Liver (tissue), 8 donors: ENCODE measurements at regions not wholly inside any gene's neighbourhood (a gene's known extent, or its start where the extent isn't known, plus 50 kb on each side); places are given as distances from the start of the nearest gene placed in this dataset.

Experiments used
- DNase-seq: peaks from one replicate; pipeline ENCODE4 v3.0.0-alpha.2; 2017; ENCODE audit warnings: low spot score
- H3K27ac ChIP-seq, 2 donors: one replicate each; pipeline ENCODE4 v1.7.0; 2013; ENCODE audit warnings: inconsistent platforms in 2 of 2, low read length in 2 of 2, control low read depth in 1 of 2, low read depth in 1 of 2, mild to moderate bottlenecking in 1 of 2
- H3K27me3 ChIP-seq, 4 donors: one replicate each; pipeline versions ENCODE4 v1.6.1 to v1.7.0; 2013; ENCODE audit warnings: low read length in 3 of 4, inconsistent platforms in 1 of 4, mild to moderate bottlenecking in 1 of 4, moderate library complexity in 1 of 4; ENCODE audit not compliant: control insufficient read depth in 4 of 4, insufficient read depth in 4 of 4
- H3K36me3 ChIP-seq, 4 donors: one replicate each; pipeline versions ENCODE4 v1.6.1 to v1.7.0; 2013; ENCODE audit warnings: low read length in 3 of 4, mild to moderate bottlenecking in 3 of 4, low read depth in 1 of 4, moderate library complexity in 1 of 4; ENCODE audit not compliant: control insufficient read depth in 4 of 4, insufficient read depth in 3 of 4
- H3K4me1 ChIP-seq, 4 donors: one replicate each; pipeline versions ENCODE4 v1.6.1 to v1.7.0; 2013; ENCODE audit warnings: low read length in 3 of 4, mild to moderate bottlenecking in 3 of 4, moderate library complexity in 1 of 4; ENCODE audit not compliant: control insufficient read depth in 4 of 4, insufficient read depth in 4 of 4
- H3K4me3 ChIP-seq, 3 donors: one replicate each; pipeline versions ENCODE4 v1.6.1 to v1.7.0; 2013; ENCODE audit warnings: low read length in 3 of 3, control low read depth in 1 of 3, low read depth in 1 of 3, mild to moderate bottlenecking in 1 of 3
- H3K9ac ChIP-seq, 2 donors: one replicate each; pipeline ENCODE4 v1.7.0; 2013; ENCODE audit warnings: low read length in 2 of 2, mild to moderate bottlenecking in 2 of 2, moderate library complexity in 2 of 2, control low read depth in 1 of 2, low read depth in 1 of 2
- H3K9me3 ChIP-seq, 4 donors: one replicate each; pipeline versions ENCODE4 v1.6.1 to v1.7.0; 2013; ENCODE audit warnings: low read length in 3 of 4; ENCODE audit not compliant: control insufficient read depth in 4 of 4
- CTCF ChIP-seq: fragments of 150-350 bp; IDR thresholded peaks from 2 replicates; pipeline ENCODE4 v1.5.1; 2017; ENCODE audit warnings: improper control_type of control experiment, low read depth, low read length; ENCODE audit not compliant: missing input control
- EGR1 ChIP-seq, 2 donors: IDR thresholded peaks; 2 replicates each; pipeline ENCODE4 v1.6.1; 2016 to 2018; ENCODE audit warnings: antibody characterized with exemption in 2 of 2, low read depth in 2 of 2
- FOXA1 ChIP-seq: IDR thresholded peaks from 2 replicates; pipeline ENCODE4 v1.6.1; 2016; ENCODE audit warnings: antibody characterized with exemption
- FOXA2 ChIP-seq: IDR thresholded peaks from 2 replicates; pipeline ENCODE4 v1.6.1; 2016; ENCODE audit warnings: antibody characterized with exemption
- GABPA ChIP-seq, 2 donors: IDR thresholded peaks in 1 of 2; conservative IDR thresholded peaks in 1 of 2; 2 replicates each; pipeline ENCODE4 v1.6.1; 2016; ENCODE audit warnings: antibody characterized with exemption in 2 of 2, mild to moderate bottlenecking in 1 of 2, moderate library complexity in 1 of 2
- HNF4A ChIP-seq, 2 donors: conservative IDR thresholded peaks; 2 replicates each; pipeline ENCODE4 v1.6.1; 2016; ENCODE audit warnings: antibody characterized with exemption in 2 of 2, mild to moderate bottlenecking in 2 of 2
- HNF4G ChIP-seq: IDR thresholded peaks from 2 replicates; pipeline ENCODE4 v1.6.1; 2016; ENCODE audit warnings: antibody characterized with exemption
- NR2F2 ChIP-seq: IDR thresholded peaks from 2 replicates; pipeline ENCODE4 v1.6.1; 2016; ENCODE audit warnings: antibody characterized with exemption
- RXRA ChIP-seq, 2 donors: IDR thresholded peaks; 2 replicates each; pipeline ENCODE4 v1.6.1; 2017 to 2018; ENCODE audit warnings: antibody characterized with exemption in 2 of 2, mild to moderate bottlenecking in 1 of 2
- SP1 ChIP-seq: IDR thresholded peaks from 2 replicates; pipeline ENCODE4 v1.6.1; 2018; ENCODE audit warnings: antibody characterized with exemption, mild to moderate bottlenecking
- TAF1 ChIP-seq: conservative IDR thresholded peaks from 2 replicates; pipeline ENCODE4 v1.6.1; 2016; ENCODE audit warnings: antibody characterized with exemption, mild to moderate bottlenecking
- YY1 ChIP-seq: IDR thresholded peaks from 2 replicates; pipeline ENCODE4 v1.6.1; 2016; ENCODE audit warnings: antibody characterized with exemption, mild to moderate bottlenecking
- ZBTB33 ChIP-seq: IDR thresholded peaks from 2 replicates; pipeline ENCODE4 v1.6.1; 2016; ENCODE audit warnings: antibody characterized with exemption
- WGBS: extraction: QIAGEN DNeasy Blood & Tissue Kit; methylation state at CpG from one replicate; pipeline ENCODE4 v1.1.7; 2013; 5-methylcytosine and 5-hydroxymethylcytosine counted together
- TF ChIP-seq, protein P1 (sequence below): IDR thresholded peaks from 2 replicates; pipeline ENCODE4 v1.6.1; 2016; ENCODE audit warnings: antibody characterized with exemption
- TF ChIP-seq, protein P2 (sequence below): IDR thresholded peaks from 2 replicates; pipeline ENCODE4 v1.6.1; 2016; ENCODE audit warnings: antibody characterized with exemption
- donor health status: healthy.
- donor health status: healthy.
- donor health status: healthy.
- donor health status: healthy.
- donor health status: healthy.

GRCh38 chr3:164208048-164208447 lies 870.2 kb downstream of the SI start:
- DNase-seq, result no peak
- H3K9me3 ChIP-seq, result no peaks in the 10 kb centered on the region
- no peaks in the 10 kb centered on the region for H3K36me3 ChIP-seq
- no peaks in the 10 kb centered on the region for H3K4me1 ChIP-seq
- no peaks in the 10 kb centered on the region for H3K27me3 ChIP-seq
- H3K27ac ChIP-seq, result no peak overlapping the region
- H3K9ac ChIP-seq, result no peak overlapping the region
- no peak overlapping the region for H3K4me3 ChIP-seq
- WGBS, result 61% methylated on average over 2 of the region's 2 CpGs
- TF ChIP-seq FOXA1 (no peak), NR2F2 (no peak), FOXA2 (no peak)
- TF ChIP-seq, protein P1, sequence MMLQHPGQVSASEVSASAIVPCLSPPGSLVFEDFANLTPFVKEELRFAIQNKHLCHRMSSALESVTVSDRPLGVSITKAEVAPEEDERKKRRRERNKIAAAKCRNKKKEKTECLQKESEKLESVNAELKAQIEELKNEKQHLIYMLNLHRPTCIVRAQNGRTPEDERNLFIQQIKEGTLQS, result no peak

DNA sequence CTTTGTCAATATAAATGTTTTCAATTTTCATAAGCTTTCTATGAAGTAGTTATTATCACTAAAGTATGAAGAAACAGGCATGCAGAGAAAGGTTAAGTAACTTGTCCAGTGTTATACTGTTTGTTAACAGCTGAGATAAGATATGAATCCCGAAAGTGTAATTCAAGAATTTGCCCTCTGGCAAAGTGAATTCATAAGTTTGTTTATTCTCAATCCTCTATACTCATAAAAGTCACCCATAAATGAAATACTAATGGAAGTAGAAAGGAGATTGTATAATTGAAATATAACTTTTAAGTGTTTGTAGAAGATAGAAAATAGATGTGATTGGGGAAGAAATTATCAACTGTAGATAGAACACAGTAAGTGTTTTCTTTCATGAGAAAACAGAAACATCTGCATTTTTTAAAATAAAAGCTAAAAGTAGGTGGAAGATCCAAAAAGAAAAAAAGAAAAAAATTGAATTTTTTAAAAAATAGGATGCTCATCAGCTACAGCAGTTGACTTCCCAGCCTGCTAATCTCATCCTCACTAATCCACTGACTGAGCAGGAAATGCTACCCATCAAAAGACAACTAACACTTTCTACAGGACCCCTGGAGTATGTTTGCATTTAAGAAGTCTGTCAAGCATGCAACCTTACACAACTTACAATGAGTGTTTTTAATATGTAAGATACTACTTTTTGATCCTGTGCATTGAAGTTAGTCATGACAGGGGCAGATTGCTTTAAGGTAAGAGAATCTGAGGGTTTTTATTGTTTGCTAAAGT lies 878.1 kb downstream of the SI start:
- no peaks in the 10 kb centered on the region for H3K4me1 ChIP-seq
- no peak overlapping the region for H3K4me3 ChIP-seq
- WGBS, result 17% methylated on average over 1 of the region's 1 CpG
- TF ChIP-seq FOXA2, result no peak
- TF ChIP-seq CTCF, result no peak
- TF ChIP-seq ZBTB33, result no peak
- TF ChIP-seq RXRA (IDR thresholded peaks at IDR 0.05), result no peak
- TF ChIP-seq HNF4G, result no peak
- TF ChIP-seq, protein P2, sequence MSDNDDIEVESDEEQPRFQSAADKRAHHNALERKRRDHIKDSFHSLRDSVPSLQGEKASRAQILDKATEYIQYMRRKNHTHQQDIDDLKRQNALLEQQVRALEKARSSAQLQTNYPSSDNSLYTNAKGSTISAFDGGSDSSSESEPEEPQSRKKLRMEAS, result no peak
- TF ChIP-seq EGR1 (IDR thresholded peaks at IDR 0.05; ENCODE audit: low read depth in 2 of 2), result no peak
- TF ChIP-seq GABPA (IDR thresholded peaks at IDR 0.05 in 1 of 2, conservative IDR thresholded peaks at IDR 0.05 in 1 of 2), result no peak
- no peak for TF ChIP-seq HNF4A (conservative IDR thresholded peaks at IDR 0.05)
- no peak for TF ChIP-seq YY1
- TF ChIP-seq TAF1, result no peak
- no peak for TF ChIP-seq FOXA1
- no peak for TF ChIP-seq SP1
- H3K27ac ChIP-seq, result no peak overlapping the region
- no peaks in the 10 kb centered on the region for H3K9me3 ChIP-seq
- no peaks in the 10 kb centered on the region for H3K36me3 ChIP-seq
- DNase-seq, result no peak
- no peak overlapping the region for H3K9ac ChIP-seq
- H3K27me3 ChIP-seq, result no peaks in the 10 kb centered on the region

DNA sequence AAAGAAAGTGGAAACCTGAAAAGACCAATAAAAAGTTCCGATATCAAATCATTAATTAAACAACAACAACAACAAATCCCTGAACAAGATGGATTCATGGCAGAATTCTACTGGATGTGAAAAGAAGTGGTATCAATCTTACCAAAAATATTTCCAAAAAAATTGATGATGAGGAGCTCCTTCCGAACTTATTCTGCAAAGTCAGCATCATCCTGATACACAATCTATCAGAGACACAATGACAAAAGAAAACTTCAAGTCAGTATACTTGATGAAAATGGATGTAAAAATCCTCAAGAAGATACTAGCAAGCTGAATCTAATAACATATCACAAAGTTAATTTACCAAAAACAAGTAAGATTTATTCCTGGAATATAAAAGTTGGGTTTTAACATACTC lies 881.8 kb downstream of the SI start:
- H3K9me3 ChIP-seq, result no peaks in the 10 kb centered on the region
- no peaks in the 10 kb centered on the region for H3K4me1 ChIP-seq
- H3K4me3 ChIP-seq, result no peak overlapping the region
- no peaks in the 10 kb centered on the region for H3K36me3 ChIP-seq
- no peak overlapping the region for H3K9ac ChIP-seq
- TF ChIP-seq FOXA2, result no peak
- no peak for TF ChIP-seq NR2F2
- TF ChIP-seq EGR1 (IDR thresholded peaks at IDR 0.05; ENCODE audit: low read depth in 2 of 2), result no peak
- TF ChIP-seq GABPA (IDR thresholded peaks at IDR 0.05 in 1 of 2, conservative IDR thresholded peaks at IDR 0.05 in 1 of 2), result no peak
- TF ChIP-seq, protein P1, result no peak
- no peak for TF ChIP-seq RXRA (IDR thresholded peaks at IDR 0.05)
- TF ChIP-seq TAF1, result no peak
- no peak for DNase-seq
- no peak overlapping the region for H3K27ac ChIP-seq
- H3K27me3 ChIP-seq, result no peaks in the 10 kb centered on the region
- 87% methylated on average over 2 of the region's 2 CpGs for WGBS
